GM06990 (cell line): ENCODE measurements at regions not wholly inside any gene's neighbourhood (a gene's known extent, or its start where the extent isn't known, plus 50 kb on each side); places are given as distances from the start of the nearest gene placed in this dataset.
A peak's percentile ranks its signal among the peaks of the same experiment; 100 is the strongest.

ENCODE experiments used
- DNase-seq: peaks from one replicate; pipeline ENCODE4 v3.0.0-alpha.2; 2011; ENCODE audit not compliant: insufficient read length; ENCODE audit errors: extremely low read depth
- H3K27me3 ChIP-seq: replicated peaks from 2 replicates; pipeline ENCODE4 v1.6.0; 2011; ENCODE audit warnings: low read length; ENCODE audit not compliant: control insufficient read depth, insufficient read depth
- H3K36me3 ChIP-seq: 2 replicates; pipeline ENCODE4 v1.5.1; 2011; ENCODE audit warnings: low read length; ENCODE audit not compliant: control insufficient read depth, insufficient read depth
- H3K4me3 ChIP-seq: replicated peaks from 2 replicates; pipeline ENCODE4 v1.5.1; 2011; ENCODE audit warnings: low read depth, mild to moderate bottlenecking, control low read depth, low read length
- TF ChIP-seq, protein P1 (sequence below): IDR thresholded peaks from 2 replicates; pipeline ENCODE4 v1.5.1; 2011; ENCODE audit warnings: low read length, control low read depth, mild to moderate bottlenecking, inconsistent platforms; ENCODE audit not compliant: insufficient read depth, poor library complexity, severe bottlenecking

DNA sequence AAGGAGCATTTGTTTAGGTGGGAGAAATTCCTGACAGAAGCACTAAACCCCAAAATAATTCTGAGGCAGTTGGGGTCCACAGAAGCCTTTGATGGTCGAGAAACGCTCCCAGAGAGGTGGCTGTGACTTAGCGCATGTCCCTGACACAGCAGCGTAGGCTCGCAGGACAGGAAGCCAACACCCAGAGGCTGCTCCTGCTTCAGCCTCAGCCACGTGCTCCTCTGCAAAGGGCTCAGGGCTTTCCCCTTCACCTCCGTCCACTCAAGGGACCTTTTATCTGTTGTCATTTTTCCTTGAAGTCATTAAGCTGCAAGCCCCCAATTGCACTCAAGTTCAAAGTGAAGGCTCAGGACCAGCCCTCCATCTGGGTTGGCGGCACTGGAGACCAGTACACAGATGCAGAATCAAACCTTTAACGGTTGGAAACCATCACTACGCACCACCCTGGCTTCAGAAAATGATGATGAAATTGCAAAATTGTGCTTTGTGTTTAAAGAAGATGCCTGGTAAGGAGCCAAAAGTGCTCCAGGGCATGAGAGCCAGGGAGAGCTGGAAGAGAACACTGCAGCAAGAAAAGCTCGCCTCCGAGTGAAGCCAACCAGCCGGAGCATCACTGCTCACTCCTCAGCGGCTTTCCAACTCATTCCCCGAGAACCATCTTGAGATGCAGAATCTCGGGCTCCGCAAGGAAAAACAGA is 219.6 kb downstream of the RAP2A start:
- H3K36me3 ChIP-seq: no peaks in the 10 kb centered on the region
- no peaks in the 10 kb centered on the region for H3K27me3 ChIP-seq
- TF ChIP-seq, protein P1, sequence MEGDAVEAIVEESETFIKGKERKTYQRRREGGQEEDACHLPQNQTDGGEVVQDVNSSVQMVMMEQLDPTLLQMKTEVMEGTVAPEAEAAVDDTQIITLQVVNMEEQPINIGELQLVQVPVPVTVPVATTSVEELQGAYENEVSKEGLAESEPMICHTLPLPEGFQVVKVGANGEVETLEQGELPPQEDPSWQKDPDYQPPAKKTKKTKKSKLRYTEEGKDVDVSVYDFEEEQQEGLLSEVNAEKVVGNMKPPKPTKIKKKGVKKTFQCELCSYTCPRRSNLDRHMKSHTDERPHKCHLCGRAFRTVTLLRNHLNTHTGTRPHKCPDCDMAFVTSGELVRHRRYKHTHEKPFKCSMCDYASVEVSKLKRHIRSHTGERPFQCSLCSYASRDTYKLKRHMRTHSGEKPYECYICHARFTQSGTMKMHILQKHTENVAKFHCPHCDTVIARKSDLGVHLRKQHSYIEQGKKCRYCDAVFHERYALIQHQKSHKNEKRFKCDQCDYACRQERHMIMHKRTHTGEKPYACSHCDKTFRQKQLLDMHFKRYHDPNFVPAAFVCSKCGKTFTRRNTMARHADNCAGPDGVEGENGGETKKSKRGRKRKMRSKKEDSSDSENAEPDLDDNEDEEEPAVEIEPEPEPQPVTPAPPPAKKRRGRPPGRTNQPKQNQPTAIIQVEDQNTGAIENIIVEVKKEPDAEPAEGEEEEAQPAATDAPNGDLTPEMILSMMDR: no peak
- H3K4me3 ChIP-seq: no peak overlapping the region
- no peak for DNase-seq

DNA sequence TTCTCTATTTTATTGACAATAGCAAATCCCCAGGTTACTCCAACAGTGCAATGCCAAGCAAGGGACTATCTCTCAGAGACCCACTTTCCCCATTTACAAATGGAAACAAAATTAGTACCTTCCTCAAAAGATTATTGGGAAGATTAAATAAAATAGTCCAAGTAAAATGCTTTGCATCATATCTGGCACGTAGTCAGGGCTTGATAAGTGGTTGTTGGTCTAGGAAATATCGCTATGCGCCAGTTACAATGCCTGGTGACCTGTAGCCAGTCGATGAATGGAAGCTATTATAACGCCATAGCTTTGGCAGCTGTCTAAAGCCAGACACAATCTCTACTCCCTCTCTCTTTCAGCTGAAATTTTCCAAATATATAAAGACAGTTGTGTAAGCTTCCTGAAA is 220.3 kb downstream of the RAP2A start:
- H3K27me3 ChIP-seq: no peaks in the 10 kb centered on the region
- H3K36me3 ChIP-seq: no peaks in the 10 kb centered on the region
- TF ChIP-seq, protein P1: no peak
- H3K4me3 ChIP-seq: no peak overlapping the region
- DNase-seq: no peak

DNA sequence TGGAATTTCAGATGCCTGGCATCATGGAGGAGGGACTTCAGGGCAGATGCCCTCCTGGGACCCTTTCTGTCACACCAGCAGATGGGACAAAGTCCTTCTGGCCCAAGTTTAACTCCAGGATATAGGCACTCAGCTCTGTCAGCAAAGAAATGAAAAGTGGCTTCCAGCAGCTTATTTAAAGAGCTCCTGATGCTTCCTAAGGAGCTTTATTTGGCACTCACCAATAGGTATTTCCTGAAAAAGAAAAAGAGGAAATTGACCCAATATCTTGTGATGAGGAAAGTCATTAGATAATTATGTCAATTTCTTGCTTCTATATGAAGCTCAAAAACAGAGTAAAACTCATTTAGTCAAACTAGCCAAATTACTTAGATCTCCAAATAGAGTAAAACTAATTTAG is 224.6 kb downstream of the RAP2A start:
- H3K27me3 ChIP-seq: no peaks in the 10 kb centered on the region

DNA sequence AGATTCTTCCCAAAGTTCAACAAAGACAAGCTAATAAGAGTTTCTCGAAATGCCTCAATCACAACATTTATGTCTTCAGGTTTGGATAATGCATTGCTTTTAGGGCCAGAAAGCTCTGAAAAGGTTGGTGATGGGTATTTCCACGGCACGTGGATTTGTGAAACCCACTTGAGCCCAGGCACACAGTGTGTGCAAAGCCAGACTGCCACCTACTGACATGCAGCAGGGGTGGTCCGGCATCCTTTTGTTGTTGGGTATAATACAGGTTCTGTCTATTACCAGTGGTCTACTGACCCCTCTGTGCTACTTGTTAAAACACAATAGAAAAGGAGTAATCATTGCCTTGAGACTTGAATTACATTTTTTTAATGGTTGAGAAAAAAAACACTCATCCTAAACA is 225.6 kb downstream of the RAP2A start:
- TF ChIP-seq, protein P1: peak; percentile 35
- H3K27me3 ChIP-seq: no peaks in the 10 kb centered on the region
- DNase-seq: no peak

More for the DNA sequence above, 224.6 kb downstream of the RAP2A start:
- TF ChIP-seq, protein P1: no peak
- no peak overlapping the region for H3K4me3 ChIP-seq
- no peaks in the 10 kb centered on the region for H3K36me3 ChIP-seq
- DNase-seq: no peak

DNA sequence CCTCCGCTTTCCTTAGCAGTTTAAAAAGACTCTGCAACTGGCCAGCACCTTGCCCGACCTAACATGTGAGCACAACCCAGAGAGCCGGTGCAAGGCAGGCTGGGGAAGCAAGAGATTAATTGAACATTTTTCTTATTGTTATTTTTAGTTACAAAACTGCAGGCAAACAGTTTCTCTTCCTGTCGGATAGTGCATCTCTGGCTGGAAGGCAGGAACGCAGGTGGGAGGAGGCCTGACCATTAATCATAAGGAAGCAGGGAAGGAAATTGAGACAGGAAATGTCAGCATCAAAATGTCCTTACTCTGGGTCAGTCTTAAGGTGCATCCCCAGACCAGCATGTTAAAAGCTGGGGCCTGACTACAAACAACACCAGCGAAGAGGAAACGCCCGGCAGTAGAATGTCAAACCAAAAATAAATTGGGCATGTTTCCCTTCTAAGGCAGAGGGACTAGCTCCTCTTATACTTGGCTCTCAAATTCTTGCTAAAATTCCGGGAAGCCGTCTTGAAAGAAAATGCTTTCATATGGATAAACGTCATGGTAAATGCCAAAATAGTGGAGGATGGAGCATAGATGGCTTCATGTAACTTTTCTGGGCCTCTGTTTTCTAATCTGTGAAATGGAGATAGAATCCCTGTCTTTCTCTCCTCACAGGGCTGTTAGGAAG is 226.8 kb downstream of the RAP2A start:
- DNase-seq: no peak
- TF ChIP-seq, protein P1: no peak
- Histone ChIP-seq H3K4me3 (no peak overlapping the region), H3K27me3 (no peaks in the 10 kb centered on the region), H3K36me3 (no peaks in the 10 kb centered on the region)

More for the DNA sequence above, 225.6 kb downstream of the RAP2A start:
- Histone ChIP-seq H3K36me3 (no peaks in the 10 kb centered on the region), H3K4me3 (no peak overlapping the region)
